GM21737 (cell line): ENCODE measurements at regions not wholly inside any gene's neighbourhood (a gene's known extent, or its start where the extent isn't known, plus 50 kb on each side); places are given as distances from the start of the nearest gene placed in this dataset.
A peak's percentile ranks its signal among the peaks of the same experiment; 100 is the strongest.
"Not testable (repeated sequence)": the region's sequence is repeated elsewhere in the genome, so short reads cannot be mapped to it uniquely, and the experiment has no call there.

ENCODE experiments used
- ATAC-seq: cut with Tn5 transposase; IDR thresholded peaks from one replicate; pipeline ENCODE4 v1.9.1; 2021; ENCODE audit warnings: mild to moderate bottlenecking, moderate library complexity; ENCODE audit not compliant: unreplicated experiment

DNA sequence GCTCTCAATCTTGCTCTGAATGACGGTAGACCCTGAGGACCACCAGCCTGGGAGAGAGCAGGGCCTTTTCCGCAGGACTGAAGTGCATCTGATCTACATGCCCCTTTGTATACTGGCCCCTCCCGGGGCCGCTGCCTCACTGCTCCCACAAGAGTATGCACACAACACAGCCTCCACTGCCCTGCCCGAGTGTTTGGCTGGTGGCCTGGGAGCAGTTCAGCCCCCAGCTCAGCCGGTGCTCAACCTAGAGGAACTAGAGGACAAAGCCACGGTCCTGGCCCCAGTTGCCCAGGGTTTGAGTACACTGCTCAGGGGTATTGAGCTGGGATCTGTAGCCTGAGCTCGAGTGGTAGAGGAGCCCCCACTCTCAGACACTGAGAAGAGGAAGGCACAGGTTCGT, 118.9 kb upstream of the CAB39 start:
- no peak for ATAC-seq

DNA sequence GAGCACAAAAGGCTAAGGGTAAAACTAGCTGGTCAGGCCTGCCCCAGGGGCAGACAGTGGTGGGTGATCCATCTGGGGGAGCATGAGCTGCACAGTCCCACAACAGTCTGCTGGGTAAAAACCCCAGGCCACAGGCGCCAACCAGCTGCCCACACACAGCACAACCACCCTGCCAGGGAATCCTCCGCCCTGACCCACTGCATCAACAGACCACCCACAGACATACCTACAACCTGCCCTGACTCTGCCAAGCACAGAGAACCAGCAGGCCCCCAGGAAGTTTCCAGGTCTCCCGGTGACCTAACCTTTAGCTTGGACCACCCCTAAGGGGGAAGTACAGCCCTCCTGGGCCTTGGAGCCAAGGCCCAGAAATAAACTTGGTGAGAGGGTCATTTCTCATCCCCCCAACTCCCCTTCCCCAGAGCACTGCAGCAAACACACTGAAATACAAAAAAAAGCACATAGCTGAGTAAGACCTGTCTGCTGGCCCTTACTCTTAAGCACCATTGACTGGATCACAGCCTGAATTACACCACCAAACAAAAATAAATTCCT, 118.3 kb upstream of the CAB39 start:
- ATAC-seq = no peak

DNA sequence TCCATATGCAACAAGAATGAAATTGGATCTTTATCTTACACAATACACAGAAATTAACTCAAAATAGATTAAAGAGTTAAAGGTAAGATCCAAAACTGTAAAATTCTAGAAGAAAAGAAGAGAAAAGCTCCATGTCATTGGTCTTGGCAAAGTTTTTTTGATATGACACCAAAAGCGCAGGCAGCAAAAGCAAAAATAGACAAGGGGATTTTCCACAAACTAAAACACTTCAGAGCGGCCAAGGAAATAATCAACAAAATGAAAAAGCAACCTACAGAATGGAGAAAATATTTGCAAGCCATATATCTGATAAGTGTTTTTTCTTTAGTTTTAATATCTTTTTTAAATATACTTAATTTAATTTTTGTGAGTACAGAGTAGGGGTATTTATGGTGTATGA, 112.8 kb upstream of the CAB39 start:
- ATAC-seq = no peak

DNA sequence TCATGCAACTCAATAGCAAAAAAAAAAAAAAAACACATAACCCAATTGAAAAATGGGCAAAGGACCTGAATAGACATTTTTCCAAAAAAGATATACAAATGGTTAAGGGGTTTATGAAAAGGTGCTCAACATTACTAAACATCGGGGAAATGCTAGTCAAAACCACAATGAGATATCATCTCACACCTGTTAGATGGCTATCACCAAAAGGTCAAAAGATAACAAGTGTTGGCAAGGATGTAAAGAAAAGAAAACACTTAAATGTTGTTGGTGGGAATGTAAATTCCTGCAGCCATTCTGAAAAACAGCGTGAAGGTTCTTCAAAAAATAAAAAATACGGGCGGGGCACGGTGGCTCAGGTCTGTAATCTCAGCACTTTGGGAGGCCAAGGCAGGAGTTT, 112.4 kb upstream of the CAB39 start:
- no peak for ATAC-seq

DNA sequence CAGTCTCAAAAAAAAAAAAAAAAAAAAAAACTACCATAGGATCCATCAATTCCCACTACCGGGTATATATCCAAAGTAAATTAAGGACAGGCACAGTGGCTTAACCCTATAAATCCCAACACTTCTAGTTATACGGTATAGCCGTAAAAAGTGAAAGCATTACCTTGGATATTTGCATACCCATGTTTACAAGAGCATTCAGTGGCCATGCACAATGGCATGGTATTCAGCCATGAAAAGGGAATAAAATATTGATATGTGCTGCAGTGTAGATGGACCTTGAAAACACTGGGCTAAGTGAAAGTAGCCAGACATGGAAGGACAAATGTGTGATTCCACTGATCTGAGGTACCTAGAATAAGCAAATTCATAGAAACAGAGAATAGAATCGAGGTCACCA, 111.8 kb upstream of the CAB39 start:
- no peak for ATAC-seq

DNA sequence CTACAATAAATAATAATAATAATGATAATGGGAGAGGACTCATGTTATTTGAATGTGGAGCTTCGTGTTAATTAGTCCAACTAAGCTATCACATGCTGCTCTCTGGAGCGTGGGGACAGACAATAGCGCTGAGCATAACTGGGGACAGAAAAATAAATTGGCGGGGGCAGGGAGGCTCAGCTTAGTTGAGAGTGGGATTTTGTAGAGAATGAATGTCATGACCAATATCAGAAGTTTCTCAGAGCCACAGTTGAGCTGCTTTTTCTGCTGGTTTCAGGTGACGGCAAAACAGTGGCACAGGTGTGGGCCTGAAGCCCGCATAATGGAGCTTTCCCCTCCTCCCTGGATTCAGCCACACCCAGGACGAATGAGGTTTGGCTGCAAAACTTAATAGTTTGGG, 111.1 kb upstream of the CAB39 start:
- ATAC-seq = peak; percentile 65

DNA sequence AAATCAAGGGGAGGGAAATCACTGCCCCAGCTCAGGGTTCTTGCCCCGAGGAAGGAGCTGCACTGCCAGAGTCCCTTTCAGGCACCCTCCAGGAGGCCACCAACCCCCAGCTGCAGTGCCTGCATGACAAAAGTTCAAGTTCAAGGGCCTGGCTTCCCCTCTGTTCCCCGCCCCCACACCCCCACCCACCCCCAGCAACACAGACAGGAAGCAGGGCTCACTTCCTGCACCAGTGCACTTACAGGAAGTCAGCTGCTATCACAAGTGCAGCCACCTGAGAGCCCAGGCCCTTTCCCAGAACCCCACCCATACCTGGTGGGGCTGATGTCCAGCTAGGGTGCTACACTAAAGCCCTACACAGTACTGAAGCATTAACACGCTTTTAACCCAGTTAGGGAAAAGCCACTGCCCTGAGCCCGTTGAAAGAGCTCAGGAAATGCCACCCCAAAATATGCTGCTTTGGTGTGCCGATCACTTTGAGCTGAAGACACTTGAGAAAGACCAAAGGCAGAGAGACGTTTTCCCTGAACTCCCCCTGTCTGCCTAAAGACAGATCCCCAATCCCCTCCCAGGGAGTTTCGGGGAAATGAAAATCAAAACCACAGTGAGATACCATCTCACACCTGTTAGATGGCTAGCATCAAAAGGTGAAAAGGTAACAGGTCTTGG, 109.9 kb upstream of the CAB39 start:
- no peak for ATAC-seq

DNA sequence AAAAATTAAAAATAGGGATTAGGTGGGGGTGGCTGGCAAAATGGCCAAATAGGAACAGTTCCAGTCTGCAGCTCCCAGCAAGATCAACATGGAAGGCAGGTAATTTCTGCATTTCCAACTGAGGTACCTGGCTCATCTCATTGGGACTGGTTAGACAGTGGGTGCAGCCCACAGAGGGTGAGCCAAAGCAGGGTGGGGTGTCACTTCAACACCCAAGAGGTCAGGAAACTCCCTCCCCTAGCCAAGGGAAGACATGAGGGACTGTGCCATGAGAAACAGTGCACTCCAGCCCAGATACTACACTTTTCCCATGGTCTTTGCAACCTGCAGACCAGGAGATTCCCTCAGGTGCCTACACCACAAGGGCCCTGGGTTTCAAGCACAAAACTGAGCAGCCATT, 109.3 kb upstream of the CAB39 start:
- not testable (repeated sequence) for ATAC-seq

DNA sequence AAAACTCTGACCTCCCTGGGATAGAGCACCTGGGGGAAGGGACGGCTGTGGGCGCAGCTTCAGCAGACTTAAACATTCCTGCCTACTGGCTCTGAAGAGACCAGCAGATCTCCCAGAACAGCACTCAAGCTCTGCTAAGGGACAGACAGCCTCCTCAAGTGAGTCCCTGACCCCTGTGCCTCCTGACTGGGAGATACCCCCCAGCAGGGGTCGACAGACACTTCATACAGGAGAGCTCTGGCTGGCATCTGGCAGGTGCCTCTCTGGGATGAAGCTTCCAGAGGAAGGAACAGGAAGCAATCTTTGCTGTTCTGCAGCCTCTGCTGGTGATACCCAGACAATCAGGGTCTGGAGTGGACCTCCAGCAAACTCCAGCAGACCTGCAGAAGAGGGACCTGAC, 108.5 kb upstream of the CAB39 start:
- not testable (repeated sequence) for ATAC-seq

DNA sequence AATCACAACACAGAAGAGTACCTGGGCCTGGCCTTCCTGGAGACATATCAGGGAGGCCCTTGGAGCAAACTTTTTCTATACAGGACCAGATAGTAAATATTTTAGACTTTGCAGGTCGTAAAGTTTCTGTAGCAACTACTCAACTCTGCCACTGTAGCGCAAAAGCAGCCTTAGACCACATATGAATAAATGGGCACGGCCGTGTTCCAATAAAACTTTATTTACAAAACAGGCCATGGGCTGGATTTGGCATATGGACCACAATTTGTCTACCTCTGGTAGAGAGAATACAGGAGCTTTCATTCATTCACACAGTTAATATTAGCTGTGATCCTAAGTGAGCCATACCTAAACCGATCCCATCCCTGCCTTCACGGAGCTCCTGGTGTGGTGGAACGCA, 98.6 kb upstream of the CAB39 start:
- no peak for ATAC-seq

DNA sequence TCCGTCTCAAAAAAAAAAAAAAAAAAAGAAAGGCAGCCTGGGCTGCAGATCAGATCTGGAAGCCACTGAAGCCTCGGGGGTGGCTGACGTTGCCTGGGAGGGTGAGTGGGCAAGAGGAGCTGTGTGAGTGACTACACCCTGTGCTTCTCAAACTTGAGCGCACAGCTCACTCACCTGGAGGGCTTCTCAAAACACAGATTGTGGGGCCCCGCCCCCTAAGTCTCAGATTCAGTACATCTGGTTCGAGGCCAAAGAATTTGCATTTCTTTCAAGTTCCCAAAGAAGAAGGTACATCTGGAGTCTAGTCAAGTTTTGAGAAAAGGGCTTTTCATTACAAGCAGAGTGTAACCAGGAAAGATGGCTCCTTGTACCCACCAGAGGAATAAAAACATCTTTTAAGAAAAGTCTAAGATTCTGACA, 97.7 kb upstream of the CAB39 start:
- peak; percentile 75 for ATAC-seq

DNA sequence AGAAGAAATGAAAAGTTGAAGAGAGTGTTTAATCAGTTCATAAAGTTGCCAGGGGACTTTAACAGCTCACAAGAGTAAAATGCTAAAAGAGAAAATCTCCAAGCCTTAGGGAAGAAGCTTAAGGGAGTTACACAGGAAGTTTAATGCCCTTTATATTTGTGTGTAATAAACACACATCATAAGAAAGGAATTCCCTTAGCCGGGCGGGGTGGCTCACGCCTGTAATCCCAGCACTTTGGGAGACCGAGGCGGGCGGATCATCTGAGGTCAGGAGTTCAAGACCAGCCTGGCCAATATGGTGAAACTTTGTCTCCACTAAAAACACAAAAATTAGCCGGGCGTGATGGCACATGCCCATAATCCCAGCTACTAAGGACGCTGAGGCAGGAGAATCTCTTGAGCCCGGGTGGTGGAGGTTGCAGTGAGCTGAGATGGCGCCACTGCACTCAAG, 95.4 kb upstream of the CAB39 start:
- ATAC-seq = not testable (repeated sequence)

DNA sequence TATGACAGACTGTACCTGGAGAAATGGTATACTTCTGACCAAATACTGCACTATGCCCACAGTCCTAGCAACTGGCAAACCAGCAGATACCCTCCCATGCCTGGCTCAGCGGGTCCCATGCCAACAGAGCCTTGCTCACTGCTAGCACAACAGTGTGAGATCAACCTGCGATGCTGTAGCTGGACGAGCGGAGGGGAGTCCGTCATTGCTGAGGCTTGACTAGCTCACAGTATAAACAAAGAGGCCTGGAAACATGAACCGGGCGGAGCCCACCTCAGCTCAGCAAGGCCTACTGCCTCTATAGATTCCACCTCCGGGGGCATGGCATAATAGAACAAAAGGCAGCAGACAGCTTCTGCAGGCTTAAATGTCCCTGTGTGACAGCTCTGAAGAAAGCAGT, 93.2 kb upstream of the CAB39 start:
- ATAC-seq = no peak

DNA sequence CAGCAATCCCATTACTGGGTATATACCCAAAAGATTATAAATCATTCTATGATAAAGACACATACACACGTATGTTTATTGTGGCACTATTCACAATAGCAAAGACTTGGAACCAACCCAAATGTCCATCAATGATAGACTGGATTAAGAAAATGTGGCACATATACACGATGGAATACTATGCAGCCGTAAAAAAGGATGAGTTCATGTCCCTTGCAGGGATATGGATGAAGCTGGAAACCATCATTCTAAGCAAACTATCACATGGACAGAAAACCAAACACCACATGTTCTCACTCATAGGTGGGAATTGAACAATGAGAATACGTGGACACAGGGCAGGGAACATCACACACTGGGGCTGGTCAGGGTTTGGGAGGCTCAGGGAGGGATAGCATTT, 87.4 kb upstream of the CAB39 start:
- not testable (repeated sequence) for ATAC-seq

DNA sequence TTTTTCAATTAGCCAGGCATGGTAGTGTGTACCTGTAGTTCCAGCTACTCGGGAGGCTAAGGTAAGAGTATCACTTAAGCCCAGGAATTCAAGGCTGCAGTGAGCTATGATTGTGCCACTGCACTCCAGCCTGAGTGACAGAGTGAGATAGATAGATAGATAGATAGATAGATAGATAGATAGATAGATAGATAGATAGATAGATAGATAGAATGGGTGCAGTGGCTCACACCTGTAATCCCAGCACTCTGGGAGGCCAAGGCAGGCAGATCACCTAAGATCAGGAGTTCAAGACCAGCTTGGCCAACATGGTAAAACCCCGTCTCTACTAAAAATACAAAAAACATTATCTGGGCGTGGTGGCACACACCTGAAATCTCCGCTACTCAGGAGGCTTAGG, 85.6 kb upstream of the CAB39 start:
- not testable (repeated sequence) for ATAC-seq

DNA sequence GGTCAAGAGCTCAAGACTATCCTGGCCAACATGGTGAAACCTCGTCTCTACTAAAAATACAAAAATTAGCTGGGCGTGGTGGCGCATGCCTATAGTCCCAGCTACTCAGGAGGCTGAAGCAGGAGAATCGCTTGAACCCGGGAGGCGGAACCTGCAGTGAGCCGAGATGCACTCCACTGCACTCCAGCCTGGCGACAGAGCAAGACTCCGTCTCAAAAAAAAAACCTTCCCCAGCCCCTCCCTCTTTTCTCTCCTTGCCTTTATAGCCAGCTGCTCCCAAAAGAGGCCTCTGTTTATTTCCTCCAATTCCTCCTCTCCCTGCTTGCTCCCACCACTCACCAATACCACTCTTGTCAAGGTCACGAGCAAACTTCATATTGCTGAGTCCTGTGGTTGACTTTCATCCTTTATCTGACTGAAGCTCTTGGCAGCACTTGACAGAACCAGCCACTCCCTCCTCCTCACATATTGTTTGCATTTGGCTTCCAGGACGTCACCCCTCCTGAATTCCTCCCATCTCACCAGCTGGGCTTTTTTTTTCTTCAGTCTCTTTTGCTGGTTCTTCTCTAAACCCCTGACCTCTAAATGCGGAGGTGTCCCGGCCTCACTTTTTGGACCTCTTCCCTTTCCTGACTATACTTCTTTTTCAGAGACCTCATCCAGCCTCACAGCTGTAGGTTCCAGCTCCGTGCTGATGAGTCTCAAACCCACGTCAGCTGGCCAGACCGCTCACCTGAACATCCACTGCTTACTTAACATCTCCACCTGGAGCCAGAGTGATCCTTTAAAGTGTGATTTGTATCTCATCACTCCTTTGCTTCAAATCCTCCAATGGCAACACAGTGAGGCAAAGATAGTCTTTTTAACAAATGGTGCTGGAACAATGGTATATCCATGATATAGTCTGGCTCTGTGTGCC, 84.6 kb upstream of the CAB39 start:
- no peak for ATAC-seq

DNA sequence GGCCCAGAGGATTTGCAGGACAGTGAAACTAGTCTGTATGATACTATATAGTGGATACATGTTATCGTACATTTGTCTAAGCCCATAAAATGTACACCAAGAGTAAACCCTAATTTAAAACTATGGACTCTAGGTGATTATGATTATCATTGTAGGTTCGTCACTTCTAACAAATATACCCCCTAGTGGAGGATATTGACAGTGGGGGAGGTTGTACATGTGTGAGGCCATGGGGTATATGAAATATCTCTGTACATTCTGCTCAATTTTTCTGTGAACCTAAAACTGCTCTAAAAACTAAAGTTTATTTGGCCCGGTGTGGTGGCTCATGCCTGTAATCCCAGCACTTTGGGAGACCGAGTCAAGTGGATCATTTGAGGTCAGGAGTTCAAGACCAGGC, 81.2 kb upstream of the CAB39 start:
- no peak for ATAC-seq

DNA sequence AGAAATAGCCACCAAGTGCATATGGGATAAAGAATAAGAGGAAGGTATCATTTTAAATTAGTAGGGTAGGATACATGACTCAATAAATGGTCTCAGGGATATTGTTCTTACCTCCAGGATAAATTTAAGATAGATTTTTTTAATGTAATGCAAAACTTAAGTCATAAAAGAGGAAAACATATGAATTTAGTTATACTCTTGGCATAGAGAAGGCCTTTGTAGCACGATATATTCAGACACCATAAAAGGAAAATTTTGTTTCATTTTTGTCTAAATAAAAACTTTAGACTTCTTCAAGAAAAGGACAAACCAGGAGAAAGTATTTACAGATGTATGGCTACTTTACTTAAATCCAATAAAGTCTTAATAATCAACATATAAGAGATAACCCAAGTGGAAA, 78.5 kb upstream of the CAB39 start:
- ATAC-seq = no peak

DNA sequence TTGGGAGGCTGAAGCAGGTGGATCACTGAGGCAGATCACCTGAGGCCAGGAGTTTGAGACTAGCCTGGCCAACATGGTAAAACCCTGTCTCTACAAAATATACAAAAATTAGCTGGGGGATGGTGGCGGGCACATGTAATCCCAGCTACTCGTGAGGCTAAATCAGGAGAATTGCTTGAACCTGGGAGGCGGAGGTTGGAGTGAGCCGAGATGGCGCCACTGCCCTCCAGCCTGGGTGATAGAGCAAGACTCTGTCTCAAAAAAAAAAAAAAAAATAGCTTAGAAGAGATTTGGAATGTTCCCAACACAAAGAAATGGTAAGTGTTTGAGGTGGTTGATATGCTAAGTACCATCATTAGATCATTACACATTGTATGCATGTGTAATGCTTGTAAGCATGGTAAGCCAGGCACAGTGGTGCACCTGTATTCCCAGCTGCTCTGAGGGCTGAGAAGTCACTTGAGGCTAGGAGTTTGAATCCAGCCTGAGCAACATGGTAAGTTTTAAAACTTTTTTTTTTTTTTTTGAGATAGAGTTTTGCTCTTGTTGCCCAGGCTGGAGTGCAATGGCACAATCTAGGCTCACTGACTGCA, 77.8 kb upstream of the CAB39 start:
- not testable (repeated sequence) for ATAC-seq

DNA sequence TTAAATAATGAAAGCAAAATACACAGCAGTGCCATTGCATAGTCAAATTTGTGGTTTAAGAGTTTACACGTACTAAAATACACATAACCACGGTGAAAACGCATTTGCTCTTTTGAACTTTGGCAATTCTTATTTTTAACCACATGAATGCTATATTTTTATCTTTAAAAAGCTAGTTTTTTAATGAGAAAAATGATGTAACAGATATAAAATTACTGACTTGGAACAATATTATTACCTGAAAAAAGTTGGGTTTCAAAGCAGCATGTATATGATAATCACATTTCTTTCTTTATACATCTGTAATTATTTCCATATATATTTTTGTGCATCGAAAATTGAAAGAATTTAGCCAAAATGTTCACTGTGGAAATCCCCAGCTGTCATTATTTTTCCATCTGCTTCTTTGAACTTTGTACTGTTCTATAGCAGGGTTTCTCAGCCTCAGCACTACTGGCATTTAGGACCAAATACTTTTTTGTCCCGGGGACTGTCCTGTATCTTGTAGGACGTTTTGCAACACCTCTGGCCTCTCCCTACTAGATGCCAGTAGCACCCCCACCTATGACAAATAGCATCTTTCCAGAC, 75.9 kb upstream of the CAB39 start:
- ATAC-seq = no peak

DNA sequence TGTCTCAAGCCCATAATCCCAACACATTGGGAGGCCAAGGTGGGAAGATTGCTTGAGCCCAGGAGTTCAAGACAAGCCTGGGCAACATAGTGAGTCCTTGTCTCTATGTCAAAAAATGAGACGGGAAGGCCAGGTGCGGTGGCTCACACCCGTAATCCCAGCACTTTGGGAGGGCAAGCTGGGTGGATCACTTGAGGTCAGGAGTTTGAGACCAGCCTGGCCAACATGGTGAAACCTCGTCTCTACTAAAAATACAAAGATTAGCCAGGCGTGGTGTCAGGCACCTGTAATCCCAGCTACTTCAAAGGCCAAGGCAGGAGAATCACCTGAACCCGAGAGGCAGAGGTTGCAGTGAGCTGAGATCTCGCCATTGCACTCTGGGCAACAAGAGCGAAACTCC, 75.2 kb upstream of the CAB39 start:
- ATAC-seq = not testable (repeated sequence)
